ENCODE measurements at regions not wholly inside any gene's neighbourhood (a gene's known extent, or its start where the extent isn't known, plus 50 kb on each side); places are given as distances from the start of the nearest gene placed in this dataset.

DNA sequence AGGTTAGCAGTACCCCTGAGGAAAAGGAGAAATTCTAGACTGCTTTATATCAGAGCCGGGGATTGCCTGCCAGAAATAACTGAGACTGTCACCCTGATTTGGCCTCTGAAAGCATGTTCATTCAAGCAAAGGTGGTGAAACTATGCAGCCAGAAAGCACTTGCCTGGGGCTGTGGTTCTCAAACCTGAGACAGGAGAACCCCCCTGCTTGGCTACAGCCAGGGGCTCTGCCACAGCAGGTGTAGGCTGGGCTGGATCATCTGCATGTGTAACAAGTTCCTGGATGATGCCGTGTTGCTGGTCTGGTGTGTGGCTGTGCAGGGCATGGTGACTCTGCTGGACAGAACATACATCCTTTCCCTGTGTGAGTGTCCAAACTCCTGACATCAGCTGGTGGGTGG lies 157.8 kb downstream of the NXNL2 start:
- Histone ChIP-seq H3K9ac (ENCODE audit: low read depth in 1 of 2, low read length in 2 of 2) (no peak overlapping the region), H3K4me1 (ENCODE audit: control insufficient read depth in 4 of 4, insufficient read depth in 4 of 4, low read length in 3 of 4) (peaks cover 0 to 4% (median 0%) of the 10 kb centered on the region in 4 donors), H3K4me3 (ENCODE audit: low read depth in 1 of 3, low read length in 3 of 3) (peak overlapping the region in 1 of 3 donors; percentile 18), H3K27me3 (ENCODE audit: control insufficient read depth in 4 of 4, insufficient read depth in 4 of 4, low read length in 3 of 4) (no peaks in the 10 kb centered on the region), H3K36me3 (ENCODE audit: control insufficient read depth in 4 of 4, insufficient read depth in 3 of 4, low read depth in 1 of 4, low read length in 3 of 4) (no peaks in the 10 kb centered on the region), H3K27ac (ENCODE audit: low read depth in 1 of 2, low read length in 2 of 2) (no peak overlapping the region), H3K9me3 (ENCODE audit: control insufficient read depth in 4 of 4, low read length in 3 of 4) (peaks cover 0 to 6% (median under 1%) of the 10 kb centered on the region in 4 donors)
- 97% methylated on average over 2 of the region's 2 CpGs for WGBS
- DNase-seq (ENCODE audit: low spot score): no peak
- no peak for TF ChIP-seq GABPA (IDR thresholded peaks at IDR 0.05 in 1 of 2, conservative IDR thresholded peaks at IDR 0.05 in 1 of 2)
- no peak for TF ChIP-seq HNF4G (IDR thresholded peaks at IDR 0.05)
- no peak for TF ChIP-seq RAD21 (IDR thresholded peaks at IDR 0.05)
- TF ChIP-seq SP1 (IDR thresholded peaks at IDR 0.05): no peak
- TF ChIP-seq, protein P1, sequence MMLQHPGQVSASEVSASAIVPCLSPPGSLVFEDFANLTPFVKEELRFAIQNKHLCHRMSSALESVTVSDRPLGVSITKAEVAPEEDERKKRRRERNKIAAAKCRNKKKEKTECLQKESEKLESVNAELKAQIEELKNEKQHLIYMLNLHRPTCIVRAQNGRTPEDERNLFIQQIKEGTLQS (IDR thresholded peaks at IDR 0.05): no peak
- TF ChIP-seq, protein P2, sequence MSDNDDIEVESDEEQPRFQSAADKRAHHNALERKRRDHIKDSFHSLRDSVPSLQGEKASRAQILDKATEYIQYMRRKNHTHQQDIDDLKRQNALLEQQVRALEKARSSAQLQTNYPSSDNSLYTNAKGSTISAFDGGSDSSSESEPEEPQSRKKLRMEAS (IDR thresholded peaks at IDR 0.05): no peak
- no peak for TF ChIP-seq RXRA (IDR thresholded peaks at IDR 0.05)
- TF ChIP-seq, protein P3, sequence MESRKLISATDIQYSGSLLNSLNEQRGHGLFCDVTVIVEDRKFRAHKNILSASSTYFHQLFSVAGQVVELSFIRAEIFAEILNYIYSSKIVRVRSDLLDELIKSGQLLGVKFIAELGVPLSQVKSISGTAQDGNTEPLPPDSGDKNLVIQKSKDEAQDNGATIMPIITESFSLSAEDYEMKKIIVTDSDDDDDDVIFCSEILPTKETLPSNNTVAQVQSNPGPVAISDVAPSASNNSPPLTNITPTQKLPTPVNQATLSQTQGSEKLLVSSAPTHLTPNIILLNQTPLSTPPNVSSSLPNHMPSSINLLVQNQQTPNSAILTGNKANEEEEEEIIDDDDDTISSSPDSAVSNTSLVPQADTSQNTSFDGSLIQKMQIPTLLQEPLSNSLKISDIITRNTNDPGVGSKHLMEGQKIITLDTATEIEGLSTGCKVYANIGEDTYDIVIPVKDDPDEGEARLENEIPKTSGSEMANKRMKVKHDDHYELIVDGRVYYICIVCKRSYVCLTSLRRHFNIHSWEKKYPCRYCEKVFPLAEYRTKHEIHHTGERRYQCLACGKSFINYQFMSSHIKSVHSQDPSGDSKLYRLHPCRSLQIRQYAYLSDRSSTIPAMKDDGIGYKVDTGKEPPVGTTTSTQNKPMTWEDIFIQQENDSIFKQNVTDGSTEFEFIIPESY (IDR thresholded peaks at IDR 0.05): no peak
- TF ChIP-seq, protein P4, sequence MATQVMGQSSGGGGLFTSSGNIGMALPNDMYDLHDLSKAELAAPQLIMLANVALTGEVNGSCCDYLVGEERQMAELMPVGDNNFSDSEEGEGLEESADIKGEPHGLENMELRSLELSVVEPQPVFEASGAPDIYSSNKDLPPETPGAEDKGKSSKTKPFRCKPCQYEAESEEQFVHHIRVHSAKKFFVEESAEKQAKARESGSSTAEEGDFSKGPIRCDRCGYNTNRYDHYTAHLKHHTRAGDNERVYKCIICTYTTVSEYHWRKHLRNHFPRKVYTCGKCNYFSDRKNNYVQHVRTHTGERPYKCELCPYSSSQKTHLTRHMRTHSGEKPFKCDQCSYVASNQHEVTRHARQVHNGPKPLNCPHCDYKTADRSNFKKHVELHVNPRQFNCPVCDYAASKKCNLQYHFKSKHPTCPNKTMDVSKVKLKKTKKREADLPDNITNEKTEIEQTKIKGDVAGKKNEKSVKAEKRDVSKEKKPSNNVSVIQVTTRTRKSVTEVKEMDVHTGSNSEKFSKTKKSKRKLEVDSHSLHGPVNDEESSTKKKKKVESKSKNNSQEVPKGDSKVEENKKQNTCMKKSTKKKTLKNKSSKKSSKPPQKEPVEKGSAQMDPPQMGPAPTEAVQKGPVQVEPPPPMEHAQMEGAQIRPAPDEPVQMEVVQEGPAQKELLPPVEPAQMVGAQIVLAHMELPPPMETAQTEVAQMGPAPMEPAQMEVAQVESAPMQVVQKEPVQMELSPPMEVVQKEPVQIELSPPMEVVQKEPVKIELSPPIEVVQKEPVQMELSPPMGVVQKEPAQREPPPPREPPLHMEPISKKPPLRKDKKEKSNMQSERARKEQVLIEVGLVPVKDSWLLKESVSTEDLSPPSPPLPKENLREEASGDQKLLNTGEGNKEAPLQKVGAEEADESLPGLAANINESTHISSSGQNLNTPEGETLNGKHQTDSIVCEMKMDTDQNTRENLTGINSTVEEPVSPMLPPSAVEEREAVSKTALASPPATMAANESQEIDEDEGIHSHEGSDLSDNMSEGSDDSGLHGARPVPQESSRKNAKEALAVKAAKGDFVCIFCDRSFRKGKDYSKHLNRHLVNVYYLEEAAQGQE (IDR thresholded peaks at IDR 0.05): no peak
- TF ChIP-seq EGR1 (IDR thresholded peaks at IDR 0.05; ENCODE audit: low read depth in 2 of 2): no peak
- TF ChIP-seq FOXA2 (IDR thresholded peaks at IDR 0.05): no peak
- no peak for TF ChIP-seq FOXA1 (IDR thresholded peaks at IDR 0.05)

DNA sequence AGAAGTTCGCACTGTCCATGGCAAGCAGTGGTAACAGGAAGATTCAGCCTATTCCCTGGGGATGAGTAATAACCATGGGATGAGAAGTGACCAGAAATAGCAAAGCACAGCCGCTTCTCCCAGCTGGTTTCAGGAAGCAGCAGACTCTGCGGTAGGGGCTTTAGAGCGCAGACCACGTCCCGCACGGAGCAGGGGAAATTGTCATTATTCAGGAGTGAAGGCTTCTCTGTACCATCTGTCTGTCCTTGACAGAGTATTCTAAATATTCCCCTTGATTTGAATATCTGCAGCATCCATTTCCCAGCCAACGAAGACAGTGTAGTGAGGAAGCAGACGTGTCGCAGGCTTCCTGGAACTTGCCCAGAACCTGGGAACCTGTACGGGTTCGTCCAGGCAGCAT lies 159.6 kb downstream of the NXNL2 start:
- Histone ChIP-seq H3K9me3 (ENCODE audit: control insufficient read depth in 4 of 4, low read length in 3 of 4) (peaks cover 0 to 6% (median under 1%) of the 10 kb centered on the region in 4 donors), H3K27ac (ENCODE audit: low read depth in 1 of 2, low read length in 2 of 2) (no peak overlapping the region), H3K9ac (ENCODE audit: low read depth in 1 of 2, low read length in 2 of 2) (no peak overlapping the region), H3K27me3 (ENCODE audit: control insufficient read depth in 4 of 4, insufficient read depth in 4 of 4, low read length in 3 of 4) (no peaks in the 10 kb centered on the region), H3K4me1 (ENCODE audit: control insufficient read depth in 4 of 4, insufficient read depth in 4 of 4, low read length in 3 of 4) (peaks cover 0 to 4% (median 0%) of the 10 kb centered on the region in 4 donors), H3K4me3 (ENCODE audit: low read depth in 1 of 3, low read length in 3 of 3) (no peak overlapping the region), H3K36me3 (ENCODE audit: control insufficient read depth in 4 of 4, insufficient read depth in 3 of 4, low read depth in 1 of 4, low read length in 3 of 4) (no peaks in the 10 kb centered on the region)
- 69% methylated on average over 12 of the region's 12 CpGs for WGBS
- DNase-seq (ENCODE audit: low spot score): no peak
- TF ChIP-seq, protein P5, sequence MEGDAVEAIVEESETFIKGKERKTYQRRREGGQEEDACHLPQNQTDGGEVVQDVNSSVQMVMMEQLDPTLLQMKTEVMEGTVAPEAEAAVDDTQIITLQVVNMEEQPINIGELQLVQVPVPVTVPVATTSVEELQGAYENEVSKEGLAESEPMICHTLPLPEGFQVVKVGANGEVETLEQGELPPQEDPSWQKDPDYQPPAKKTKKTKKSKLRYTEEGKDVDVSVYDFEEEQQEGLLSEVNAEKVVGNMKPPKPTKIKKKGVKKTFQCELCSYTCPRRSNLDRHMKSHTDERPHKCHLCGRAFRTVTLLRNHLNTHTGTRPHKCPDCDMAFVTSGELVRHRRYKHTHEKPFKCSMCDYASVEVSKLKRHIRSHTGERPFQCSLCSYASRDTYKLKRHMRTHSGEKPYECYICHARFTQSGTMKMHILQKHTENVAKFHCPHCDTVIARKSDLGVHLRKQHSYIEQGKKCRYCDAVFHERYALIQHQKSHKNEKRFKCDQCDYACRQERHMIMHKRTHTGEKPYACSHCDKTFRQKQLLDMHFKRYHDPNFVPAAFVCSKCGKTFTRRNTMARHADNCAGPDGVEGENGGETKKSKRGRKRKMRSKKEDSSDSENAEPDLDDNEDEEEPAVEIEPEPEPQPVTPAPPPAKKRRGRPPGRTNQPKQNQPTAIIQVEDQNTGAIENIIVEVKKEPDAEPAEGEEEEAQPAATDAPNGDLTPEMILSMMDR (IDR thresholded peaks at IDR 0.05; ENCODE audit: low read depth, low read length, missing input control): no peak
- no peak for TF ChIP-seq EGR1 (IDR thresholded peaks at IDR 0.05; ENCODE audit: low read depth in 2 of 2)
- TF ChIP-seq, protein P2 (IDR thresholded peaks at IDR 0.05): no peak
- TF ChIP-seq TAF1 (conservative IDR thresholded peaks at IDR 0.05): no peak
- TF ChIP-seq RAD21 (IDR thresholded peaks at IDR 0.05): no peak
- no peak for TF ChIP-seq YY1 (IDR thresholded peaks at IDR 0.05)
- TF ChIP-seq, protein P4 (IDR thresholded peaks at IDR 0.05): no peak
- no peak for TF ChIP-seq HNF4G (IDR thresholded peaks at IDR 0.05)
- TF ChIP-seq, protein P3 (IDR thresholded peaks at IDR 0.05): no peak
- TF ChIP-seq NR2F2 (IDR thresholded peaks at IDR 0.05): no peak
- no peak for TF ChIP-seq SP1 (IDR thresholded peaks at IDR 0.05)
- no peak for TF ChIP-seq JUND (IDR thresholded peaks at IDR 0.05)
- no peak for TF ChIP-seq FOXA2 (IDR thresholded peaks at IDR 0.05)
- TF ChIP-seq, protein P1 (IDR thresholded peaks at IDR 0.05): no peak
- no peak for TF ChIP-seq FOXA1 (IDR thresholded peaks at IDR 0.05)

All from liver (tissue), 8 donors.